ENCODE measurements at regions not wholly inside any gene's neighbourhood (a gene's known extent, or its start where the extent isn't known, plus 50 kb on each side); places are given as distances from the start of the nearest gene placed in this dataset.

- Mint-ChIP-seq H3K36me3 (ENCODE audit: insufficient read depth in 1 of 3, low read depth in 3 of 3) (peaks cover 21 to 47% (median 25%) of the 10 kb centered on the region in 3 experiments), H3K4me1 (peaks cover 5% of the 10 kb centered on the region in 2 experiments), H3K27me3 (ENCODE audit: low read depth) (no peaks in the 10 kb centered on the region; the same call in 1 of the 2 replicates), H3K27ac (no peak overlapping the region; a peak in 2 of 7 replicates), H3K9me3 (peaks cover 56 to 59% of the 10 kb centered on the region in 2 experiments), H3K4me3 (no peak overlapping the region)
- Histone ChIP-seq H4K8ac (replicated peaks; ENCODE audit: insufficient read length, low read depth, low read length) (no peak overlapping the region), H3T11ph (ENCODE audit: low read length) (no peak overlapping the region), H2BK20ac (ENCODE audit: low read depth, low read length, poor library complexity, severe bottlenecking) (no peak overlapping the region), H4K5ac (ENCODE audit: insufficient read length, low read depth, low read length) (no peak overlapping the region), H3K14ac (ENCODE audit: insufficient read depth, low read length) (no peak overlapping the region), H3K79me2 (ENCODE audit: insufficient read depth, low read length) (no peaks in the 10 kb centered on the region), H3K9ac (ENCODE audit: extremely low read depth, insufficient read length, low read length) (no peak overlapping the region), H3K9me3 (ENCODE audit: control insufficient read depth, low read depth, low read length) (peaks cover 7% of the 10 kb centered on the region), H3K27me3 (ENCODE audit: insufficient read depth, low read length) (no peaks in the 10 kb centered on the region), H4K91ac (ENCODE audit: insufficient read length, low read depth, low read length) (no peak overlapping the region), H3K27ac (ENCODE audit: insufficient read length, low read depth, low read length) (no peak overlapping the region), H2AK5ac (ENCODE audit: insufficient read length, low read length) (no peak overlapping the region), H4K20me1 (ENCODE audit: control insufficient read depth, insufficient read depth, insufficient read length) (no peaks in the 10 kb centered on the region), H3K18ac (ENCODE audit: insufficient read length, low read depth, low read length) (no peak overlapping the region), H2AFZ (ENCODE audit: low read length) (no peak overlapping the region), H3K56ac (ENCODE audit: insufficient read length, low read depth, low read length) (no peak overlapping the region), H2BK15ac (ENCODE audit: low read depth, low read length) (no peak overlapping the region), H2BK5ac (ENCODE audit: insufficient read length, low read length) (no peak overlapping the region), H3K79me1 (ENCODE audit: insufficient read depth, low read depth, low read length, poor library complexity, severe bottlenecking) (no peaks in the 10 kb centered on the region), H3K23me2 (ENCODE audit: insufficient read length, low read depth, low read length, poor library complexity, severe bottlenecking) (no peaks in the 10 kb centered on the region), H3K23ac (ENCODE audit: insufficient read length, low read depth, low read length) (no peak overlapping the region), H3K4me1 (ENCODE audit: insufficient read depth, low read length) (no peaks in the 10 kb centered on the region; the same call in 1 of the 2 replicates), H2BK12ac (ENCODE audit: insufficient read length, low read depth, low read length) (no peak overlapping the region), H3K4ac (ENCODE audit: low read depth, low read length) (no peak overlapping the region), H3K4me2 (ENCODE audit: insufficient read depth, insufficient read length, low read length) (no peak overlapping the region), H2BK120ac (ENCODE audit: low read depth, low read length, poor library complexity, severe bottlenecking) (no peak overlapping the region)
- DNase-seq, result no peak
- WGBS (ENCODE audit: extremely low coverage, insufficient read length, low lambda C conversion rate), result no CpG with 5 or more reads among the region's 2 CpGs
- no peak for TF ChIP-seq CTCF (conservative IDR thresholded peaks at IDR 0.05)
These were observed 293.2 kb downstream of the EPM2A start for GRCh38 chr6:145442110-145442509.

Data from H9 (cell line).